Right hindlimb (tissue), 1 donor: ENCODE measurements at regions not wholly inside any gene's neighbourhood (a gene's known extent, or its start where the extent isn't known, plus 50 kb on each side); places are given as distances from the start of the nearest gene placed in this dataset.
A peak's percentile ranks its signal among the peaks of the same experiment; 100 is the strongest.

Source experiments
- DNase-seq: peaks from one replicate; pipeline ENCODE4 v3.0.0-alpha.2; 2018

DNA sequence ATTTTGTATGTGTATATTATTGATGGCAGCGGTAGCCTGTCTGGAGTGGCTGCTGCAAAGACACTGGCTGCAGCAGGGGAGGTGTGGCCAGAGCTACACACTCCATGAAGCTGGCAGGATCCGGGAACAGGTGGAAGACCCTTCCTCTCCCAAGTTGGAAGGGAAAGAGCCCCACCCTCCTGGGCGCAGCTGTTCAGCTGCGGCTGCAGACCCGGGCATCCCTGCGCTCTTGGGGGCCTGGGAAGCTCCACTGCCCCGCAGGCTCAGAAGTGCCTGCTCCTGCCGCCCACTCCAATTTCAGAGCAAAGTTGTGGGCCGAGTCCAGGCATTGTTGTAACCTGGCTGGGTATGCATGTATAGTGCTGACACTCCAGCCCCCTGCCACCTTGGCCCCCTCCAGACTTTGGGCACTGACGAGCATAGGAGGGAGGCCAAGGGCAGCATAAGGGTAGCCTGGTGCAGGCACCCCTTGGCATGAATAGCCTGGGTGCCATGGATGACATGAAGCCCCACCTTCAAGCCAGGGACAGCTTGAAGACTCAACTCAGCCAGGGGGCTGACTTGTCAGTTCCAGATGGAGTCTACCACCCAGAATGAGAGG lies 90.7 kb upstream of the TMEM168 start:
- peak; percentile 65 for DNase-seq

DNA sequence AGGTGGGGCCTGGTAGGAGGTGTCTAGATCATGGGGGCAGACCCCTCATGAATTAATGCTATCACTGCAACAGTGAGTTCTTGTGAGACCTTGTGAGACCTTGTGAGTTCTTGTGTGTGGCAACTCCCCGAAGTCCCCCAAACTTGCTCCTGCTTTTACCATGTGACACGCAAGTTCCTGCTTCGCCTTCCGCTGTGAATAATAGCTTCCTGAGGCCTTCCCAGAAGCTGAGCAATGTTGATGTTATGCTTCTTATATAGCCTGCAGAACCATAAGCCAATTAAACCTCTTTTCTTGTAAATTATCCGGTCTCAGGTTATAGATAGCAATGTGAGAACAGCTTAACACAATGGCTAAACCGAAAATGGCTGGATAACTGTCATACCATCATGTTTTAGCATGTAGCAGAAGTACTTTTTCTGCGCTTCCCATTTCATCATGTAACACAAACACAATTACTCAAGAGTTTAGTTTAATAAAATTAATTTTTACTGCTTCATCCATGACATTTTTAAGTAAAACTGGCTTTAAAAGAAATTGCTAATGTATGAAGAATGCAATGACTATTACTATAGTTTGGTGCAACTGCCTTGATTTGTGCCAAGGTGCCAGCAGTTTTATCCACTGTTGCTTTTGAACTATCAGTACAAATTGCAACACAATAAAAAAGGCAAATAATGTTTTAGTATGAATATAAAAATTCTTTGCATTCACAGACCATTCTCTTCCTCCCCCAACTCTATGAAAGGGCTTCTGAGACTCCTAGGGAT lies 87.7 kb upstream of the TMEM168 start:
- no peak for DNase-seq

DNA sequence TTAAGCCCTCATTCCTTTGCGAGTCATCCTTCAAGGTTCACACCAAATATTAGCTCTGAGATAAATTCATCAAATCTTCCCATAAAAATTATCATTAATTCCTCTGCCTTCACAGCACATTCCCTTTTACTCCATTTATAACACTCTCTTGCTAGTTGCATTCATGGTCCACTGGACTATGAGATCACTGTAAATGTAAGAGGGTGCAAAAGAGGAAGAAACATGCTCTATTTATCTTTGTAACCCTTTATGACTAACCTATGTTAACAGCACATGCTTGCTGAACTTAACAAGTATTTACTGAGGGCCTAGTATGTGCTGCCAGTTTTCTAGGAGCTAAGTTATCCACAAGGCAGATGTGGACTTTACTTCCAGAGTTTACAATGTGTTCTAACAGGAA lies 86.7 kb upstream of the TMEM168 start:
- DNase-seq, result no peak

DNA sequence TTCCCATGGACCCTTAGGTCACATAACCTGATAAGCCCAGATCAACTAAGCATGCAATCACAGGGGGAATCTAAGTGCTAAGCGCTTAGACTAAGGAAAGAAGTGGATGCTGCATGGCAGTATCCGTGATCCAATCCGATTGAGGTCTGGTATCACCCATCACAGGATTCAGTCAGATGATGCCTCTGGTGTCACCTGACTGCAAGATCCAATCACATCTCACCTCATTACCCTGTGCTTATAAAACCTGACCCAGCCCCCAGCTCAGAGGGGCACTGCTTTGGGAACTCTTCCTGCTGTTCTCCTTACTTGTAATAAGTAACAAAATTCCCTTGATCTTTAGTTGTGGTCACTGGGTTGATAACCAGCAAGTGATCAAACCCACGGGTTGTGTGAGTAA lies 84.7 kb upstream of the TMEM168 start:
- DNase-seq, result no peak

DNA sequence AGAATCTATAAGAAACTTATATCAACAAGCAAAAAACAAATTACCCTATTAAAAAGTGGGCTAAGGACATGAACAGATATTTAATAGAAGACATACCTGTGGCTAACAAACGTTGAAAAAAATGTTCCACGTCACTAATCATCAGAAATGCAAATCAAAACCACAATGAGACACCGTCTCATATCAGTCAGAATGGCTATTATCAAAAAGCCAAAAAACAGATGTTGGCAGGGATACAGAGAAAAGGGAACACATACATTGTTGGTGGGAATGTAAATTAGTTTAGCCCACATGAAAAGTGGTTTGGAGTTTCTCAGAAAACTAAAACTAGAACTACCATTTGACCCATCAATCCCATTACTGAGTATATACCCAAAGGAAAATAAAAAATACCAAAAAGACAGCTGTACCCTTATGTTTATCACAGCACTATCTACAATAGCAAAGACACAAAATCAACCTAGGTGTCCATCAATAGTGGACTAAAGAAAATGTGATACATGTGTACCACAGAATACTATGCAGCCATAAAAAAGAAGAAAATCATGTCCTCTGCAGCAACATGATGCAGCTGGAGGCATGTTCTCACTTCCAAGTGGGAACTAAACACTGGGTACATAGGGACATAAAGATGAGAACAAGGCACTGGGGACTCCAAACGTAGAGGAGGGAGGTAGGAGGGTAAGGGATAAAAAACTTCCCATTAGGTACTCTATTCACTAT lies 83.8 kb upstream of the TMEM168 start:
- no peak for DNase-seq

DNA sequence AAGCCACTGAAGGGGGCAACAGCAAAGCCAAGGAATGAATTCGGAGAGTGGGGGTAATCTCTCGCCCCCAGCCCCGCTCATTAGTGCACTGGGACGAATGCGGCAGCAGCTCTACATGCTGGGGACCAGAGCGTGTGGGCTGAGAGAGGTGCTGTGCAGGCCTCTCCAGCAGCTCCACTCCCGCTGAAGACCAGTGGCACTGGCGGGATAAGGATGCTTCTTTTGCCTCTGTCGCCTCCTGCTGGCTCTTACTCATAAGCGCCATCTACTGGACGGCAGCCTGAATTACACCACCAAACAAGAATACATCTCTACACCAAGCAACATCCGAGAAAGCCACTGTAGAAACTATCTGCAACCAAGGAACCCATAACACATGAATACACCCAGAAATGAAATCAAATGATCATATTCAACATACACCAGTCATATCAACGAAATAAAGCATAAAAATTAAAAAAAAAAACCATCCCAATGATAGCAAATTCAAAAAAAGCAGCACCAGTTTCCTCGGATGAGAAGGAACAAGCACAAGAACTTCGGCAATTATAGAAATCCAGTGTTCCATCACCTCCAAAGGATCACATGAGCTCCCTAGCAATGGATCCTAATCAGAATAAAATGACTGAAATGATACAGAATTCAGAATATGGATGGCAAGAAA lies 79.0 kb upstream of the TMEM168 start:
- no peak for DNase-seq

DNA sequence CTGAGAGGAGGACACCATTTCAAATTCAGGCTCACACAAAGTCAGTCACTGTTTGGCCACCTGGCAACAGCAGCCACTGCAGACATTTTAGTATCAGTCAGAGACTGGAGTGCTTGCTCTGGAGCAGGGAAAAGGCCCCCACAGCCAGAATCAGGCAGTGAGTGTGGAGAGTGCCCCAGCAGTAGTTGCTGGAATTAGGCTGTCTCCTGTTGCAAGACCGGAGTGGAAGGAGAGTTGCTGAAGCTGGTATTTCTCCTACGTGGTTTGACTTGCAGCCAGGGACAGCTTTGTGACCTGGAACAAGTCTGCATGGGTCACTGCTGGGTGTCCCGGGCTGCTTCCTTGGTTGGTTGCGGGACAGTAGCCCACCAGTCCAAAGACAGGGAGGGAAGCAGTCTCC lies 78.4 kb upstream of the TMEM168 start:
- no peak for DNase-seq

DNA sequence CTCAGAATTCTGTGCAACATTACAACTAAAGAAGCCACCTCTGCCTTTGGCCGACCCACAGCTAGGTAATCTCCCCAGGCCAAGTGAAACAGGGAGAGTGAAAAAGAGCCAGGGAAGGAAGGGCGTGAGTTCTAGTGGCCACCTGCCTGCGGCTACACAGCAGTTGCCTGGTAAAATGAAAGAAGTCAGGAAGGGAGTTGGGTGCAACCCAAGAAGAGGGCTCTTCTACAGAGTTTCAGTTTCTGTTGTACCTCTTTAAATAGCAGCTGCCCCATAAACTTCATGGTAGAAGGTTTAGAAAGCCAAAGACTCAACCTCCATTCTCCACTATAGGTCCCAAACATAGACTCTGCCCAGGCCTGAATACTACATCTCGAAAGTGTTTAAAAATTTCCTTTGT lies 76.2 kb upstream of the TMEM168 start:
- no peak for DNase-seq

DNA sequence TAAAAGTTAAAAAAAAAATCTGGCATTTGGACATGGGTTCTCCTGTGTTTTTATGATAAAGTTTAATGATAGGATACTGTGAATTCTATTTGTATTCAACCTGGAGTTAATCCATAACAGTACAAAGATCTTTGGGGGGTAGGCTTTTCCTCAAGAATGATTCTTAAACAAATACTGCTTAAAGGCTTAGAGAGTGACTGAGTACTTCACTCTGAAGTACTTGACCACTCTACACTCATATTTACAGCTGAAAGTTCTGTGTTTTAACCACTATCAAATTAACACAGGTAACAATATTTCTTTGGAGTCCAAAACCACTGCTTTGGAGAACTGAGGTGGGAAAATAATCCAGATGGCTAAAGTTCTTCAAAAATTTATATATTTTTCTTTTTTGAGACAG lies 74.2 kb upstream of the TMEM168 start:
- no peak for DNase-seq

DNA sequence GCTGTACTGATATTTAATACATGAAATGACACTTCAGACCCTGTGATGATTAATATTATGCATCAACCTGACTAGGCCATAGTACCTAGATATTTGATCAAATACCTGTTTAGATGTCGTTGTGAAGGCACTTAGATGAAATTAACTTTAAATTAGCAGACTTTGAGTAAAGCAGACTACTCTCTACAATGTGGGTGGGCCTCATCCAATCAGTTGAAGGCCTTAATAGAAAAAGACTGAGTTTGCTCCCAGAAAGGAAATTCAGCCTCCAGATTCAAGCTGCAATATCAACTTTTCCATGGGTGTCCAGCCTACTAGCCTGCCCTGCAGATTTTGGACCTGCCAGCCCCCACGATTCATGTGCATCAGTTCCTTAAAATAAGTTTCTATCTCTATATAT lies 68.6 kb upstream of the TMEM168 start:
- DNase-seq, result no peak

DNA sequence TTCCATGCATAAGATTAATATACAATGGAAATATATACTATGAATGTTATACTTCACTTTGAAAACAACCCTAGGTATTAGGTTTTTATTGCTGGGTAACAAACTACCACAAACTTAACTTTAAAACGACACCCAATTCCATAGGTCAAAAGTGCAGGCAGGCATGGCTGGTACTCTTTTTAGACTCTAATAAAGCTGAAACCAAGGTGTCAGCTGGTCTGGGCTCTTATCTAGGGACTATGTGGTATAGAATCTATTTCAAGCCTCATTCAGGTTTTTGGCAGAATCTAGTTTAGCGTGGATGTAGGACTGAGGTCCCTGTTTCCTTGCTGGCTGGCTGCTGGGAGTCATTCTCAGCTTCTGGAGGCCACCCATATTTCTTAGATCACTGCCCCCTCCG lies 65.0 kb upstream of the TMEM168 start:
- DNase-seq, result no peak

DNA sequence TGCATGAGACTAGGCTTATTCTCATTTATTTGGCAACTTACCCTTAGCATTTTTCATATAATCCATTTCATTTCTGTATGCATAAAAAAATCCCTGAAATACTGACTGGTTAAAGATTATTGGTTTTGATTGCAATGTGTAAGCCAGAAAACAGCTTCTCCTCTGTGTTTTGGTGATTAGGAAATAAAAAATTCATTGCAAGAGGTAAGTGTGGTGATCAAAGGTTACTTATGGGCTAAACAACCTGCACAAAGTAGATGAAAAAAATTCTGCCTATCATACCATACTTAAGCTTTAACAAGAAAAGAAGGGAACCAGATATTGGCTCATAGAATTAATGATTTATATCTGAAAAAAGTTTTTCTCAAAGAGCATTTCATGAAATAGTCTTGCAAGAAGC lies 64.0 kb upstream of the TMEM168 start:
- no peak for DNase-seq

DNA sequence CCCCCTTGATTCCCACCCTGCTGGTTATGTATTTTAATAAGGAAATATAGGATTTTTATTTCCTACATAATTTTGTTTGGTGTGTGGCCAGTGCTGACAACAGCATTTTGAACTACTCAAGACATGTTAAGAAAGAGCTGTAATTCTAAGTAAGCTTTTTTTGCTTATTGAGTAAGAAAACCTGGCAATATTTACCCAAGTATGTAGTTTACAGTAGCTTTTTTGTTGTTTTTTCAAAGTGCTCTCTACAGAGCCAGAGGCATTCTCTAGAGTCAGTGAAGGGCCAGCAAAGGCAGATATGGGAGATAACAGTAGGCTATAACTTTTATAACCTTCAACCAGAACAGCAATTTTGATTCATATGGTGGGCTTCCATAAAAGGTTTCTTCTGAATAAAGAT lies 63.2 kb upstream of the TMEM168 start:
- DNase-seq, result no peak

DNA sequence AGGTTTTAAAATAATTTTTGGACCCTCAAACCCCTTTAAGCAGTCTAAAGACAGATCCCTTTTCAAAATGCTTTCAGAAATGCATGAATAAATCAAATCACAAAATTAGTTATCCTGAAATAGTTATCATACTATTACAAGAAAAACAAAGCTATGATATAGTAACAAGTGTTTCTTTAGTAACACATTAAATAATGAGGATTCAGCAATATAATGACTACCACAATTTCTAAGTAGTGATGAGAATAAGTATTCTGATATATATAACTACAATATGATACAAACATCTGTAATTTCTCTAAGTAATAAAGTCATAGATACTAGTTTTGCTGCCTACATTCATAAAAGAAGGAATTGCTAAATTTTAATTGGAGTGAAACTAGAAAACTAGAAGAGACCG lies 53.0 kb upstream of the TMEM168 start:
- no peak for DNase-seq
